ENCODE measurements at regions not wholly inside any gene's neighbourhood (a gene's known extent, or its start where the extent isn't known, plus 50 kb on each side); places are given as distances from the start of the nearest gene placed in this dataset.

DNA sequence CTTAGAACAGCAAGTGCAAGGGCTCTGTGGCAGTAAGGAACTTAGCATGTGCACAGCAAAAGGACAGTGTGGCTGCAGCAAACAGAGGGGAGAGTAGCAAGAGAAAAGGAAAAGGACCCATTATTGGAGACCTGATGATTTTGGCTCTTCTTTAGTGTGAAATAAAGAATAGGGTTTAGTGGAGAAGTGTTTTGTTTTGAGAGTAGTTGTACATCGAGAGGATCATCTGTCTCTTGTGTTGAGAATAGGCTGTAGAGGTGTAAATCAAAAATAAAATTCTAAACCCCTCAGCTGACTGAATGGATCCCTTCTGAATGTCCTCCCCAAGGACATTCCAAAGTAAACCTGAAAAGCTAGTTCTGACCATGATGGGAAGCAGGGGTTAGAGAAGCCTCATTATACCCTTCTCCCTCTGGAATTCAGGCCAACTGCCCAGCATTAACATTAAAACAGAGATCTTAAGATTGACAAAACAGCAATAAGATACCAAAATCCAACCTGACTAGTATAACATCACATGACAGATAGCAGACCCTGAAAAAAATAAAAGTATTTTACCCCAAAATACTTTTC is 73.6 kb upstream of the OBI1 start:
- TF ChIP-seq EP300 (conservative IDR thresholded peaks at IDR 0.05; ENCODE audit: poor library complexity, severe bottlenecking) (no peak), EZH2 (IDR thresholded peaks at IDR 0.05; ENCODE audit: borderline replicate concordance, insufficient read depth, low read length, poor library complexity, severe bottlenecking) (no peak), POLR2AphosphoS5 (IDR thresholded peaks at IDR 0.05) (no peak), SMC3 (conservative IDR thresholded peaks at IDR 0.05; ENCODE audit: poor library complexity) (no peak), RAD21 (conservative IDR thresholded peaks at IDR 0.05) (no peak), TAF1 (IDR thresholded peaks at IDR 0.05; ENCODE audit: low read depth) (no peak), MXI1 (conservative IDR thresholded peaks at IDR 0.05; ENCODE audit: poor library complexity, severe bottlenecking) (no peak)
- TF ChIP-seq, protein P1, sequence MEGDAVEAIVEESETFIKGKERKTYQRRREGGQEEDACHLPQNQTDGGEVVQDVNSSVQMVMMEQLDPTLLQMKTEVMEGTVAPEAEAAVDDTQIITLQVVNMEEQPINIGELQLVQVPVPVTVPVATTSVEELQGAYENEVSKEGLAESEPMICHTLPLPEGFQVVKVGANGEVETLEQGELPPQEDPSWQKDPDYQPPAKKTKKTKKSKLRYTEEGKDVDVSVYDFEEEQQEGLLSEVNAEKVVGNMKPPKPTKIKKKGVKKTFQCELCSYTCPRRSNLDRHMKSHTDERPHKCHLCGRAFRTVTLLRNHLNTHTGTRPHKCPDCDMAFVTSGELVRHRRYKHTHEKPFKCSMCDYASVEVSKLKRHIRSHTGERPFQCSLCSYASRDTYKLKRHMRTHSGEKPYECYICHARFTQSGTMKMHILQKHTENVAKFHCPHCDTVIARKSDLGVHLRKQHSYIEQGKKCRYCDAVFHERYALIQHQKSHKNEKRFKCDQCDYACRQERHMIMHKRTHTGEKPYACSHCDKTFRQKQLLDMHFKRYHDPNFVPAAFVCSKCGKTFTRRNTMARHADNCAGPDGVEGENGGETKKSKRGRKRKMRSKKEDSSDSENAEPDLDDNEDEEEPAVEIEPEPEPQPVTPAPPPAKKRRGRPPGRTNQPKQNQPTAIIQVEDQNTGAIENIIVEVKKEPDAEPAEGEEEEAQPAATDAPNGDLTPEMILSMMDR (IDR thresholded peaks at IDR 0.05; ENCODE audit: poor library complexity, severe bottlenecking), result no peak
- TF ChIP-seq, protein P2, sequence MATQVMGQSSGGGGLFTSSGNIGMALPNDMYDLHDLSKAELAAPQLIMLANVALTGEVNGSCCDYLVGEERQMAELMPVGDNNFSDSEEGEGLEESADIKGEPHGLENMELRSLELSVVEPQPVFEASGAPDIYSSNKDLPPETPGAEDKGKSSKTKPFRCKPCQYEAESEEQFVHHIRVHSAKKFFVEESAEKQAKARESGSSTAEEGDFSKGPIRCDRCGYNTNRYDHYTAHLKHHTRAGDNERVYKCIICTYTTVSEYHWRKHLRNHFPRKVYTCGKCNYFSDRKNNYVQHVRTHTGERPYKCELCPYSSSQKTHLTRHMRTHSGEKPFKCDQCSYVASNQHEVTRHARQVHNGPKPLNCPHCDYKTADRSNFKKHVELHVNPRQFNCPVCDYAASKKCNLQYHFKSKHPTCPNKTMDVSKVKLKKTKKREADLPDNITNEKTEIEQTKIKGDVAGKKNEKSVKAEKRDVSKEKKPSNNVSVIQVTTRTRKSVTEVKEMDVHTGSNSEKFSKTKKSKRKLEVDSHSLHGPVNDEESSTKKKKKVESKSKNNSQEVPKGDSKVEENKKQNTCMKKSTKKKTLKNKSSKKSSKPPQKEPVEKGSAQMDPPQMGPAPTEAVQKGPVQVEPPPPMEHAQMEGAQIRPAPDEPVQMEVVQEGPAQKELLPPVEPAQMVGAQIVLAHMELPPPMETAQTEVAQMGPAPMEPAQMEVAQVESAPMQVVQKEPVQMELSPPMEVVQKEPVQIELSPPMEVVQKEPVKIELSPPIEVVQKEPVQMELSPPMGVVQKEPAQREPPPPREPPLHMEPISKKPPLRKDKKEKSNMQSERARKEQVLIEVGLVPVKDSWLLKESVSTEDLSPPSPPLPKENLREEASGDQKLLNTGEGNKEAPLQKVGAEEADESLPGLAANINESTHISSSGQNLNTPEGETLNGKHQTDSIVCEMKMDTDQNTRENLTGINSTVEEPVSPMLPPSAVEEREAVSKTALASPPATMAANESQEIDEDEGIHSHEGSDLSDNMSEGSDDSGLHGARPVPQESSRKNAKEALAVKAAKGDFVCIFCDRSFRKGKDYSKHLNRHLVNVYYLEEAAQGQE (IDR thresholded peaks at IDR 0.05; ENCODE audit: borderline replicate concordance), result no peak
